ENCODE measurements at regions not wholly inside any gene's neighbourhood (a gene's known extent, or its start where the extent isn't known, plus 50 kb on each side); places are given as distances from the start of the nearest gene placed in this dataset.

- no peak for TF ChIP-seq CTCF (IDR thresholded peaks at IDR 0.05; ENCODE audit: poor library complexity)
- no peak for TF ChIP-seq EZH2 (IDR thresholded peaks at IDR 0.05; ENCODE audit: borderline replicate concordance)
Measured at GRCh38 chr11:131240421-131240820, 130.0 kb upstream of the NTM start.

Data from hepatocyte (in vitro differentiated cells).